ENCODE measurements at regions not wholly inside any gene's neighbourhood (a gene's known extent, or its start where the extent isn't known, plus 50 kb on each side); places are given as distances from the start of the nearest gene placed in this dataset.

GRCh38 chr7:41280491-41280890 lies 422.4 kb downstream of the INHBA start:
- TF ChIP-seq POLR2A (IDR thresholded peaks at IDR 0.05): no peak
- TF ChIP-seq, protein P1, sequence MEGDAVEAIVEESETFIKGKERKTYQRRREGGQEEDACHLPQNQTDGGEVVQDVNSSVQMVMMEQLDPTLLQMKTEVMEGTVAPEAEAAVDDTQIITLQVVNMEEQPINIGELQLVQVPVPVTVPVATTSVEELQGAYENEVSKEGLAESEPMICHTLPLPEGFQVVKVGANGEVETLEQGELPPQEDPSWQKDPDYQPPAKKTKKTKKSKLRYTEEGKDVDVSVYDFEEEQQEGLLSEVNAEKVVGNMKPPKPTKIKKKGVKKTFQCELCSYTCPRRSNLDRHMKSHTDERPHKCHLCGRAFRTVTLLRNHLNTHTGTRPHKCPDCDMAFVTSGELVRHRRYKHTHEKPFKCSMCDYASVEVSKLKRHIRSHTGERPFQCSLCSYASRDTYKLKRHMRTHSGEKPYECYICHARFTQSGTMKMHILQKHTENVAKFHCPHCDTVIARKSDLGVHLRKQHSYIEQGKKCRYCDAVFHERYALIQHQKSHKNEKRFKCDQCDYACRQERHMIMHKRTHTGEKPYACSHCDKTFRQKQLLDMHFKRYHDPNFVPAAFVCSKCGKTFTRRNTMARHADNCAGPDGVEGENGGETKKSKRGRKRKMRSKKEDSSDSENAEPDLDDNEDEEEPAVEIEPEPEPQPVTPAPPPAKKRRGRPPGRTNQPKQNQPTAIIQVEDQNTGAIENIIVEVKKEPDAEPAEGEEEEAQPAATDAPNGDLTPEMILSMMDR (IDR thresholded peaks at IDR 0.05): no peak
